Dermis microvascular lymphatic vessel endothelial cell (primary cell): ENCODE measurements at regions not wholly inside any gene's neighbourhood (a gene's known extent, or its start where the extent isn't known, plus 50 kb on each side); places are given as distances from the start of the nearest gene placed in this dataset.

Experiments
- DNase-seq, 2 donors: peaks; one replicate each; pipeline versions ENCODE4 v3.0.0 to v3.0.0-alpha.2; 2010; ENCODE audit warnings: low read depth in 2 of 2

GRCh38 chr3:160130071-160130470, 95.2 kb upstream of the C3orf80 start:
- no peak for DNase-seq

GRCh38 chr3:160130950-160131349, 94.3 kb upstream of the C3orf80 start:
- DNase-seq = peak in 1 of 2 donors; percentile 23

- no peak for DNase-seq
Measured at GRCh38 chr3:160132226-160132625, 93.0 kb upstream of the C3orf80 start.

GRCh38 chr3:160133757-160134156, 91.5 kb upstream of the C3orf80 start:
- DNase-seq = peak in 1 of 2 donors; percentile 54

- DNase-seq = no peak
Measured at GRCh38 chr3:160134454-160134853, 90.8 kb upstream of the C3orf80 start.

- DNase-seq = no peak
Measured at GRCh38 chr3:160134964-160135363, 90.3 kb upstream of the C3orf80 start.

GRCh38 chr3:160135851-160136250, 89.4 kb upstream of the C3orf80 start:
- DNase-seq = no peak

GRCh38 chr3:160136421-160136820, 88.8 kb upstream of the C3orf80 start:
- no peak for DNase-seq

GRCh38 chr3:160139291-160139690, 85.9 kb upstream of the C3orf80 start:
- no peak for DNase-seq

GRCh38 chr3:160140756-160141155, 84.5 kb upstream of the C3orf80 start:
- DNase-seq = no peak

GRCh38 chr3:160141485-160142185, 83.6 kb upstream of the C3orf80 start:
- no peak for DNase-seq

- DNase-seq = no peak
Measured at GRCh38 chr3:160143482-160143881, 81.7 kb upstream of the C3orf80 start.

- no peak for DNase-seq
Measured at GRCh38 chr3:160150066-160150465, 75.2 kb upstream of the C3orf80 start.

GRCh38 chr3:160150525-160150924, 74.7 kb upstream of the C3orf80 start:
- no peak for DNase-seq

- no peak for DNase-seq
Measured at GRCh38 chr3:160152638-160153037, 72.6 kb upstream of the C3orf80 start.

GRCh38 chr3:160154033-160154432, 71.2 kb upstream of the C3orf80 start:
- no peak for DNase-seq

- DNase-seq = no peak
Measured at GRCh38 chr3:160154596-160154995, 70.6 kb upstream of the C3orf80 start.

- DNase-seq = no peak
Measured at GRCh38 chr3:160157321-160157720, 67.9 kb upstream of the C3orf80 start.

- DNase-seq = no peak
Measured at GRCh38 chr3:160159341-160159740, 65.9 kb upstream of the C3orf80 start.

GRCh38 chr3:160159806-160160205, 65.4 kb upstream of the C3orf80 start:
- no peak for DNase-seq

GRCh38 chr3:160161921-160162320, 63.3 kb upstream of the C3orf80 start:
- DNase-seq = no peak

GRCh38 chr3:160162440-160162839, 62.8 kb upstream of the C3orf80 start:
- DNase-seq = no peak

- peak; percentile 26 to 48 for DNase-seq
Measured at GRCh38 chr3:160163229-160163878, 61.9 kb upstream of the C3orf80 start.
